ENCODE measurements at regions not wholly inside any gene's neighbourhood (a gene's known extent, or its start where the extent isn't known, plus 50 kb on each side); places are given as distances from the start of the nearest gene placed in this dataset.

- TF ChIP-seq GATA2 (IDR thresholded peaks at IDR 0.05; ENCODE audit: low read depth, low read length) (no peak), GATA3 (IDR thresholded peaks at IDR 0.05; ENCODE audit: low read depth, low read length) (no peak)
Observed at GRCh38 chr10:4100380-4100779, 315.4 kb upstream of the KLF6 start.

All from SH-SY5Y (cell line).